WTC11 (cell line): ENCODE measurements at regions not wholly inside any gene's neighbourhood (a gene's known extent, or its start where the extent isn't known, plus 50 kb on each side); places are given as distances from the start of the nearest gene placed in this dataset.

Source experiments
- ATAC-seq: fragments of 200-7000 bp; cut with Tn5 transposase; 2 replicates; pipeline ENCODE4 v1.10.0; 2021; ENCODE audit warnings: mild to moderate bottlenecking, moderate library complexity
- CTCF ChIA-PET: fragments of 300-600 bp; sonication (Branson Sonifier 250); formaldehyde crosslinking; loops from one replicate; lab custom pipeline; 2021; ENCODE audit warnings: antibody characterized with exemption; lab: Charles Lee
- POLR2A ChIA-PET: fragments of 350-600 bp; sonication (Branson Sonifier 250); formaldehyde crosslinking; loops from one replicate; lab custom pipeline; 2021; ENCODE audit warnings: antibody characterized with exemption; lab: Charles Lee
- DNase-seq: peaks from one replicate; pipeline ENCODE4 v3.0.0; 2021; ENCODE audit warnings: low spot score
- H3K27ac Mint-ChIP-seq: 2 replicates; pipeline ENCODE4 v1.8.0; 2021; ENCODE audit warnings: mixed read lengths
- H3K27me3 Mint-ChIP-seq: 2 replicates; pipeline ENCODE4 v1.8.0; 2021; ENCODE audit warnings: low read depth, mild to moderate bottlenecking, moderate library complexity, mixed read lengths
- H3K36me3 Mint-ChIP-seq: 2 replicates; pipeline ENCODE4 v1.8.0; 2021; ENCODE audit warnings: mixed read lengths
- H3K4me1 Mint-ChIP-seq: 2 replicates; pipeline ENCODE4 v1.8.0; 2022; ENCODE audit warnings: mixed read lengths
- H3K4me3 Mint-ChIP-seq: 2 replicates; pipeline ENCODE4 v1.8.0; 2021; ENCODE audit warnings: mild to moderate bottlenecking, moderate library complexity, mixed read lengths
- H3K9me3 Mint-ChIP-seq: 2 replicates; pipeline ENCODE4 v1.8.0; 2021; ENCODE audit warnings: mixed read lengths
- AFF4 ChIP-seq: sonication (generic); formaldehyde crosslinking; IDR thresholded peaks from 2 replicates; pipeline ENCODE4 v1.8.1; 2023; ENCODE audit warnings: mild to moderate bottlenecking, missing genetic modification reagents, borderline replicate concordance
- CREM ChIP-seq: sonication (generic); formaldehyde crosslinking; IDR thresholded peaks from 2 replicates; pipeline ENCODE4 v1.8.1; 2022; ENCODE audit warnings: mild to moderate bottlenecking, missing genetic modification reagents, moderate library complexity
- E2F5 ChIP-seq: sonication (generic); formaldehyde crosslinking; IDR thresholded peaks from 2 replicates; pipeline ENCODE4 v1.8.1; 2022; ENCODE audit warnings: mild to moderate bottlenecking, moderate library complexity, missing genetic modification reagents
- EMX1 ChIP-seq: fragments of 250-450 bp; sonication (Bioruptor Pico); IDR thresholded peaks from 2 replicates; pipeline ENCODE4 v1.8.0; 2021; ENCODE audit warnings: mild to moderate bottlenecking
- ETV6 ChIP-seq: sonication (generic); formaldehyde crosslinking; IDR thresholded peaks from 2 replicates; pipeline ENCODE4 v1.8.1; 2022; ENCODE audit warnings: mild to moderate bottlenecking, missing genetic modification reagents
- GTF2I ChIP-seq: fragments of 250-450 bp; sonication (Bioruptor Pico); conservative IDR thresholded peaks from 2 replicates; pipeline ENCODE4 v1.4.0; 2021; ENCODE audit warnings: mild to moderate bottlenecking
- IRF1 ChIP-seq: sonication (generic); formaldehyde crosslinking; IDR thresholded peaks from 2 replicates; pipeline ENCODE4 v1.8.0; 2023; ENCODE audit warnings: missing genetic modification reagents
- JAZF1 ChIP-seq: fragments of 250-450 bp; sonication (Bioruptor Pico); IDR thresholded peaks from 2 replicates; pipeline ENCODE4 v1.9.0; 2021; ENCODE audit warnings: moderate library complexity, mild to moderate bottlenecking, inconsistent platforms
- KAT7 ChIP-seq: sonication (generic); formaldehyde crosslinking; IDR thresholded peaks from 2 replicates; pipeline ENCODE4 v1.8.1; 2023; ENCODE audit warnings: missing genetic modification reagents, mild to moderate bottlenecking, borderline replicate concordance
- MXD4 ChIP-seq: fragments of 250-450 bp; sonication (Bioruptor Pico); IDR thresholded peaks from 2 replicates; pipeline ENCODE4 v1.8.0; 2021; ENCODE audit warnings: mild to moderate bottlenecking, moderate library complexity, borderline replicate concordance
- NR3C1 ChIP-seq: sonication (generic); formaldehyde crosslinking; conservative IDR thresholded peaks from 2 replicates; pipeline ENCODE4 v1.8.1; 2023; ENCODE audit warnings: low read depth, mild to moderate bottlenecking, missing genetic modification reagents
- PRRX2 ChIP-seq: fragments of 250-450 bp; sonication (Bioruptor Pico); IDR thresholded peaks from 2 replicates; pipeline ENCODE4 v1.8.0; 2021; ENCODE audit warnings: mild to moderate bottlenecking
- RELA ChIP-seq: sonication (generic); formaldehyde crosslinking; IDR thresholded peaks from 2 replicates; pipeline ENCODE4 v1.8.1; 2022; ENCODE audit warnings: missing genetic modification reagents, mild to moderate bottlenecking, borderline replicate concordance
- RORB ChIP-seq: fragments of 250-450 bp; sonication (Bioruptor Pico); IDR thresholded peaks from 2 replicates; pipeline ENCODE4 v1.9.0; 2021; ENCODE audit warnings: mild to moderate bottlenecking
- SMAD3 ChIP-seq: sonication (generic); formaldehyde crosslinking; IDR thresholded peaks from 2 replicates; pipeline ENCODE4 v1.8.0; 2022; ENCODE audit warnings: missing genetic modification reagents, mild to moderate bottlenecking, borderline replicate concordance
- USF1 ChIP-seq: sonication (generic); formaldehyde crosslinking; IDR thresholded peaks from 2 replicates; pipeline ENCODE4 v1.8.0; 2022; ENCODE audit warnings: mild to moderate bottlenecking, missing genetic modification reagents
- ZNF317 ChIP-seq: sonication (generic); formaldehyde crosslinking; IDR thresholded peaks from 2 replicates; pipeline ENCODE4 v1.8.1; 2023; ENCODE audit warnings: low read depth, mild to moderate bottlenecking, moderate library complexity, missing genetic modification reagents, borderline replicate concordance
- TF ChIP-seq, protein P1 (sequence below): sonication (generic); formaldehyde crosslinking; IDR thresholded peaks from 2 replicates; pipeline ENCODE4 v1.8.0; 2023; ENCODE audit warnings: missing genetic modification reagents, mild to moderate bottlenecking, borderline replicate concordance
- TF ChIP-seq, protein P2 (sequence below): sonication (generic); formaldehyde crosslinking; IDR thresholded peaks from 2 replicates; pipeline ENCODE4 v1.8.1; 2023; ENCODE audit warnings: mild to moderate bottlenecking, missing genetic modification reagents, moderate library complexity
- TF ChIP-seq, protein P3 (sequence below): sonication (generic); formaldehyde crosslinking; IDR thresholded peaks from 2 replicates; pipeline ENCODE4 v1.8.1; 2023; ENCODE audit warnings: mild to moderate bottlenecking, moderate library complexity, missing genetic modification reagents
- TF ChIP-seq, protein P4 (sequence below): sonication (generic); formaldehyde crosslinking; IDR thresholded peaks from 2 replicates; pipeline ENCODE4 v1.8.1; 2023; ENCODE audit warnings: mild to moderate bottlenecking, missing genetic modification reagents

DNA sequence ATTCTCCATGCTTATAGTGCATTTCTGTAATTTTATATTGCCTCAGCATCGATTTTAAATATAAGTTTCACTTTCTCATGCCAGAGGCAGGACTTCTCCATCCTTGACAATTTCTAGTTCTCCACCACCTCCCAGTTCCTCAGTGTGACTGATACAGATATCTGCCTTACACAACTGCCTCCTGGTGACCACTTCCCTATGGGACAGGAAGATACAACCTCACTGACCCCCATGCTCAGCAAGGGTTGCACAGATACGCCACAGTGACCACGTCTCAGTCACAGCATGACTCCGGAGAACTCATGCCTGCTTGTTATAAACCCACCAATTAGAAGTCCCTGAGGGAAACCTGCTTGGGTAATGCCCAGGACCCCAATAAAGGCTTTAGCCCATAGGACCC lies 284.0 kb upstream of the MC4R start:
- CTCF ChIA-PET: no interaction called here
- Mint-ChIP-seq H3K4me3 (no peak overlapping the region), H3K36me3 (no peaks in the 10 kb centered on the region), H3K27me3 (no peaks in the 10 kb centered on the region), H3K9me3 (no peaks in the 10 kb centered on the region), H3K27ac (no peak overlapping the region), H3K4me1 (peaks cover 8% of the 10 kb centered on the region)
- POLR2A ChIA-PET: no interaction called here
- ATAC-seq (no peak), DNase-seq (no peak)
- no peak for TF ChIP-seq AFF4
- TF ChIP-seq ETV6 (CRISPR knock-in tag): no peak
- no peak for TF ChIP-seq KAT7 (CRISPR knock-in tag)
- TF ChIP-seq SMAD3 (CRISPR knock-in tag): no peak
- no peak for TF ChIP-seq JAZF1 (CRISPR knock-in tag)
- no peak for TF ChIP-seq MXD4 (CRISPR knock-in tag)
- TF ChIP-seq IRF1 (CRISPR knock-in tag): no peak
- TF ChIP-seq, protein P1, sequence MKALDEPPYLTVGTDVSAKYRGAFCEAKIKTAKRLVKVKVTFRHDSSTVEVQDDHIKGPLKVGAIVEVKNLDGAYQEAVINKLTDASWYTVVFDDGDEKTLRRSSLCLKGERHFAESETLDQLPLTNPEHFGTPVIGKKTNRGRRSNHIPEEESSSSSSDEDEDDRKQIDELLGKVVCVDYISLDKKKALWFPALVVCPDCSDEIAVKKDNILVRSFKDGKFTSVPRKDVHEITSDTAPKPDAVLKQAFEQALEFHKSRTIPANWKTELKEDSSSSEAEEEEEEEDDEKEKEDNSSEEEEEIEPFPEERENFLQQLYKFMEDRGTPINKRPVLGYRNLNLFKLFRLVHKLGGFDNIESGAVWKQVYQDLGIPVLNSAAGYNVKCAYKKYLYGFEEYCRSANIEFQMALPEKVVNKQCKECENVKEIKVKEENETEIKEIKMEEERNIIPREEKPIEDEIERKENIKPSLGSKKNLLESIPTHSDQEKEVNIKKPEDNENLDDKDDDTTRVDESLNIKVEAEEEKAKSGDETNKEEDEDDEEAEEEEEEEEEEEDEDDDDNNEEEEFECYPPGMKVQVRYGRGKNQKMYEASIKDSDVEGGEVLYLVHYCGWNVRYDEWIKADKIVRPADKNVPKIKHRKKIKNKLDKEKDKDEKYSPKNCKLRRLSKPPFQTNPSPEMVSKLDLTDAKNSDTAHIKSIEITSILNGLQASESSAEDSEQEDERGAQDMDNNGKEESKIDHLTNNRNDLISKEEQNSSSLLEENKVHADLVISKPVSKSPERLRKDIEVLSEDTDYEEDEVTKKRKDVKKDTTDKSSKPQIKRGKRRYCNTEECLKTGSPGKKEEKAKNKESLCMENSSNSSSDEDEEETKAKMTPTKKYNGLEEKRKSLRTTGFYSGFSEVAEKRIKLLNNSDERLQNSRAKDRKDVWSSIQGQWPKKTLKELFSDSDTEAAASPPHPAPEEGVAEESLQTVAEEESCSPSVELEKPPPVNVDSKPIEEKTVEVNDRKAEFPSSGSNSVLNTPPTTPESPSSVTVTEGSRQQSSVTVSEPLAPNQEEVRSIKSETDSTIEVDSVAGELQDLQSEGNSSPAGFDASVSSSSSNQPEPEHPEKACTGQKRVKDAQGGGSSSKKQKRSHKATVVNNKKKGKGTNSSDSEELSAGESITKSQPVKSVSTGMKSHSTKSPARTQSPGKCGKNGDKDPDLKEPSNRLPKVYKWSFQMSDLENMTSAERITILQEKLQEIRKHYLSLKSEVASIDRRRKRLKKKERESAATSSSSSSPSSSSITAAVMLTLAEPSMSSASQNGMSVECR (CRISPR knock-in tag): no peak
- no peak for TF ChIP-seq GTF2I (CRISPR knock-in tag)

- Mint-ChIP-seq H3K27ac (no peak overlapping the region), H3K9me3 (no peaks in the 10 kb centered on the region)
- no peak for ATAC-seq
- TF ChIP-seq EMX1 (CRISPR knock-in tag) (no peak), PRRX2 (CRISPR knock-in tag) (no peak), RELA (CRISPR knock-in tag) (no peak), RORB (CRISPR knock-in tag) (no peak), NR3C1 (CRISPR knock-in tag) (no peak), E2F5 (CRISPR knock-in tag) (no peak), ZNF317 (CRISPR knock-in tag) (no peak), USF1 (no peak), ETV6 (CRISPR knock-in tag) (no peak), CREM (CRISPR knock-in tag) (no peak)
- TF ChIP-seq, protein P2, sequence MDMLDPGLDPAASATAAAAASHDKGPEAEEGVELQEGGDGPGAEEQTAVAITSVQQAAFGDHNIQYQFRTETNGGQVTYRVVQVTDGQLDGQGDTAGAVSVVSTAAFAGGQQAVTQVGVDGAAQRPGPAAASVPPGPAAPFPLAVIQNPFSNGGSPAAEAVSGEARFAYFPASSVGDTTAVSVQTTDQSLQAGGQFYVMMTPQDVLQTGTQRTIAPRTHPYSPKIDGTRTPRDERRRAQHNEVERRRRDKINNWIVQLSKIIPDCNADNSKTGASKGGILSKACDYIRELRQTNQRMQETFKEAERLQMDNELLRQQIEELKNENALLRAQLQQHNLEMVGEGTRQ (CRISPR knock-in tag): no peak
- TF ChIP-seq, protein P3, sequence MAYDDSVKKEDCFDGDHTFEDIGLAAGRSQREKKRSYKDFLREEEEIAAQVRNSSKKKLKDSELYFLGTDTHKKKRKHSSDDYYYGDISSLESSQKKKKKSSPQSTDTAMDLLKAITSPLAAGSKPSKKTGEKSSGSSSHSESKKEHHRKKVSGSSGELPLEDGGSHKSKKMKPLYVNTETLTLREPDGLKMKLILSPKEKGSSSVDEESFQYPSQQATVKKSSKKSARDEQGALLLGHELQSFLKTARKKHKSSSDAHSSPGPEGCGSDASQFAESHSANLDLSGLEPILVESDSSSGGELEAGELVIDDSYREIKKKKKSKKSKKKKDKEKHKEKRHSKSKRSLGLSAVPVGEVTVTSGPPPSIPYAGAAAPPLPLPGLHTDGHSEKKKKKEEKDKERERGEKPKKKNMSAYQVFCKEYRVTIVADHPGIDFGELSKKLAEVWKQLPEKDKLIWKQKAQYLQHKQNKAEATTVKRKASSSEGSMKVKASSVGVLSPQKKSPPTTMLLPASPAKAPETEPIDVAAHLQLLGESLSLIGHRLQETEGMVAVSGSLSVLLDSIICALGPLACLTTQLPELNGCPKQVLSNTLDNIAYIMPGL: no peak
- TF ChIP-seq, protein P4, sequence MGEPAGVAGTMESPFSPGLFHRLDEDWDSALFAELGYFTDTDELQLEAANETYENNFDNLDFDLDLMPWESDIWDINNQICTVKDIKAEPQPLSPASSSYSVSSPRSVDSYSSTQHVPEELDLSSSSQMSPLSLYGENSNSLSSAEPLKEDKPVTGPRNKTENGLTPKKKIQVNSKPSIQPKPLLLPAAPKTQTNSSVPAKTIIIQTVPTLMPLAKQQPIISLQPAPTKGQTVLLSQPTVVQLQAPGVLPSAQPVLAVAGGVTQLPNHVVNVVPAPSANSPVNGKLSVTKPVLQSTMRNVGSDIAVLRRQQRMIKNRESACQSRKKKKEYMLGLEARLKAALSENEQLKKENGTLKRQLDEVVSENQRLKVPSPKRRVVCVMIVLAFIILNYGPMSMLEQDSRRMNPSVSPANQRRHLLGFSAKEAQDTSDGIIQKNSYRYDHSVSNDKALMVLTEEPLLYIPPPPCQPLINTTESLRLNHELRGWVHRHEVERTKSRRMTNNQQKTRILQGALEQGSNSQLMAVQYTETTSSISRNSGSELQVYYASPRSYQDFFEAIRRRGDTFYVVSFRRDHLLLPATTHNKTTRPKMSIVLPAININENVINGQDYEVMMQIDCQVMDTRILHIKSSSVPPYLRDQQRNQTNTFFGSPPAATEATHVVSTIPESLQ (CRISPR knock-in tag): no peak
Measured at GRCh38 chr18:60662491-60662890, 289.9 kb upstream of the MC4R start.

More at GRCh38 chr18:60662491-60662890, 289.9 kb upstream of the MC4R start:
- POLR2A ChIA-PET: no interaction called here
- CTCF ChIA-PET: no interaction called here
- H3K4me3 Mint-ChIP-seq: no peak overlapping the region
- H3K36me3 Mint-ChIP-seq: no peaks in the 10 kb centered on the region
- no peak for DNase-seq
- no peaks in the 10 kb centered on the region for H3K27me3 Mint-ChIP-seq
- H3K4me1 Mint-ChIP-seq: no peaks in the 10 kb centered on the region
